ENCODE measurements at regions not wholly inside any gene's neighbourhood (a gene's known extent, or its start where the extent isn't known, plus 50 kb on each side); places are given as distances from the start of the nearest gene placed in this dataset.

DNA sequence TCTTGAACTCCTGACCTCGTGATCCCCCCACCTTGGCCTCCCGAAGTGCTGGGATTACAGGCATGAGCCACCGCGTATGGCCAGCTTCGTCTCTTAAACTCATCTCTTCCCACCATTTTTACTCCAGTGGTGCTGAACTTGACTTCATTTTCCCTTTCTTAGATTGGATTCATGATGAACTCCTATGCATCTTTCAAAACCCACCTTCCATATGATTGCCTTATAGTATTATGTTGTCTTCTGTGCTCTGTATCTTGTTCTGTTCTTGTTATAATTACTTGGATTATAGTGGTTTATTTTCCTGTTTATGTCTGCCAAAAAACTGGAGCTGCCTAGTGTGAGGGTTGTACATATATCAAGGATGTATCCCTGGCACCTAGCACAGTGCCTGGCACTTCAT is 110.8 kb upstream of the GADD45A start:
- Histone ChIP-seq H3K27me3 (ENCODE audit: control insufficient read depth, insufficient read depth, low read length) (no peaks in the 10 kb centered on the region), H3K4me3 (ENCODE audit: low read depth, low read length) (no peak overlapping the region), H3K36me3 (ENCODE audit: control insufficient read depth, insufficient read depth, low read length) (no peaks in the 10 kb centered on the region)
- no peak for DNase-seq (ENCODE audit: low read depth)
- TF ChIP-seq, protein P1, sequence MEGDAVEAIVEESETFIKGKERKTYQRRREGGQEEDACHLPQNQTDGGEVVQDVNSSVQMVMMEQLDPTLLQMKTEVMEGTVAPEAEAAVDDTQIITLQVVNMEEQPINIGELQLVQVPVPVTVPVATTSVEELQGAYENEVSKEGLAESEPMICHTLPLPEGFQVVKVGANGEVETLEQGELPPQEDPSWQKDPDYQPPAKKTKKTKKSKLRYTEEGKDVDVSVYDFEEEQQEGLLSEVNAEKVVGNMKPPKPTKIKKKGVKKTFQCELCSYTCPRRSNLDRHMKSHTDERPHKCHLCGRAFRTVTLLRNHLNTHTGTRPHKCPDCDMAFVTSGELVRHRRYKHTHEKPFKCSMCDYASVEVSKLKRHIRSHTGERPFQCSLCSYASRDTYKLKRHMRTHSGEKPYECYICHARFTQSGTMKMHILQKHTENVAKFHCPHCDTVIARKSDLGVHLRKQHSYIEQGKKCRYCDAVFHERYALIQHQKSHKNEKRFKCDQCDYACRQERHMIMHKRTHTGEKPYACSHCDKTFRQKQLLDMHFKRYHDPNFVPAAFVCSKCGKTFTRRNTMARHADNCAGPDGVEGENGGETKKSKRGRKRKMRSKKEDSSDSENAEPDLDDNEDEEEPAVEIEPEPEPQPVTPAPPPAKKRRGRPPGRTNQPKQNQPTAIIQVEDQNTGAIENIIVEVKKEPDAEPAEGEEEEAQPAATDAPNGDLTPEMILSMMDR (IDR thresholded peaks at IDR 0.05; ENCODE audit: insufficient read depth, low read length, severe bottlenecking): no peak
- FAIRE-seq: no peak

DNA sequence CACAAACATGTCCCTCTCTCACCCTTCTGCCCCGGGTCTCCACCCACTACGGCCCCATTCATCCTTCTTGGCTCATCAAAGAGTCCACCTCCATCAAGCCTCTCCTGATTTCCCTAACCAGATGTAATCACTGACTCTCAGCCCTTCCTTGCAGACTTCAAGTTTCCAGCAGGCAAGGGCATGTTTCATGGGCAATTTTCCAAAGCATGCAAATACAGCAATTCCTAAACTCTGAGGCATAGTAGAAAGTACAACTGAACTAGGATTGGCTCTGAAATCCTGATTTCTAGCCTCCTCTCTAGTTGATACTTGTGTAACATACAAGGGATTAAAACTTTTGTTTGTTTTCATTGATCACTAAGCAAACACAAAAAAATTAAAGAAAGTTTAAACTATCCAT is 109.1 kb upstream of the GADD45A start:
- TF ChIP-seq, protein P1 (IDR thresholded peaks at IDR 0.05; ENCODE audit: insufficient read depth, low read length, severe bottlenecking): no peak
- no peaks in the 10 kb centered on the region for H3K27me3 ChIP-seq (ENCODE audit: control insufficient read depth, insufficient read depth, low read length)
- H3K36me3 ChIP-seq (ENCODE audit: control insufficient read depth, insufficient read depth, low read length): no peaks in the 10 kb centered on the region
- DNase-seq (ENCODE audit: low read depth): peak; percentile 100
- peak; percentile 96 for FAIRE-seq
- no peak overlapping the region for H3K4me3 ChIP-seq (ENCODE audit: low read depth, low read length)

DNA sequence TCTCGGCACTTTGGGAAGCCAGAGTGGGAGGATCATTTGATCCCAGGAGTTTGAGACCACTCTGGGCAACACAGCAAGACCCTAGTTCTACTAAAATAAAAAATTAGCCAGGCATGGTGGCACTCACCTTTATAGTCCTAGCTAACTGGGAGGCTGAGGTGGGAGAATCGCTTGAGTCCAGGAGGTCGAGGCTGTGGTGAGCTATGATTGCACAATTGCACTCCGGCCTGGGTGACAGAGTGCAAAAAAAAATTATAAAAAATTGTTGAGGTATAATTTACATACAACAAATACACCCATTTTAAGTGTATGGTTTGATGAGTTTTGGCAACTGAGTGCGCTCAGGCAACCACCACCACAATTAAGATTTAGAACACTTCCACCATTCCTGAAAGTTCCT is 108.5 kb upstream of the GADD45A start:
- no peaks in the 10 kb centered on the region for H3K36me3 ChIP-seq (ENCODE audit: control insufficient read depth, insufficient read depth, low read length)
- TF ChIP-seq, protein P1 (IDR thresholded peaks at IDR 0.05; ENCODE audit: insufficient read depth, low read length, severe bottlenecking): no peak
- DNase-seq (ENCODE audit: low read depth): no peak
- FAIRE-seq: no peak
- no peak overlapping the region for H3K4me3 ChIP-seq (ENCODE audit: low read depth, low read length)
- H3K27me3 ChIP-seq (ENCODE audit: control insufficient read depth, insufficient read depth, low read length): no peaks in the 10 kb centered on the region

DNA sequence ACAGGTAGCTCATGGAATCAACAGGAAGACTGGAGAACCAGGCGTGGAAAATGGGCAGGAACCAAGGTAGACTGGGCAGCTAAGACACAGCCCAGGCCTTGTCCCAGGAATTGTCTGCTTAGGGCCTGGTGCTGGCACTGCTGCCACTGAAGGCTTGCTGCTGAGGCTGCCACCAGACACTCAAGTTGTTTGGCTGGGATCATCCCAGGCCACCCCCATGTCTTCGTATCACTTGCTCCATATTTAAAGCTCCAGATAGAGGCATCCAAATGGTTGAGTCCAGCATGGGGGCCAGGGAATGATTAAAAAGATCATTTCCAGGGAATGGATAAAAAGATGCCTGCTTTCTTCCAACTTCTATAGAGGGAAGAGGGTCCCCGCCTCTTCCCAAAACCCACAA is 107.4 kb upstream of the GADD45A start:
- Histone ChIP-seq H3K36me3 (ENCODE audit: control insufficient read depth, insufficient read depth, low read length) (no peaks in the 10 kb centered on the region), H3K27me3 (ENCODE audit: control insufficient read depth, insufficient read depth, low read length) (no peaks in the 10 kb centered on the region), H3K4me3 (ENCODE audit: low read depth, low read length) (no peak overlapping the region)
- DNase-seq (ENCODE audit: low read depth) (no peak), FAIRE-seq (no peak)
- TF ChIP-seq, protein P1 (IDR thresholded peaks at IDR 0.05; ENCODE audit: insufficient read depth, low read length, severe bottlenecking): no peak

DNA sequence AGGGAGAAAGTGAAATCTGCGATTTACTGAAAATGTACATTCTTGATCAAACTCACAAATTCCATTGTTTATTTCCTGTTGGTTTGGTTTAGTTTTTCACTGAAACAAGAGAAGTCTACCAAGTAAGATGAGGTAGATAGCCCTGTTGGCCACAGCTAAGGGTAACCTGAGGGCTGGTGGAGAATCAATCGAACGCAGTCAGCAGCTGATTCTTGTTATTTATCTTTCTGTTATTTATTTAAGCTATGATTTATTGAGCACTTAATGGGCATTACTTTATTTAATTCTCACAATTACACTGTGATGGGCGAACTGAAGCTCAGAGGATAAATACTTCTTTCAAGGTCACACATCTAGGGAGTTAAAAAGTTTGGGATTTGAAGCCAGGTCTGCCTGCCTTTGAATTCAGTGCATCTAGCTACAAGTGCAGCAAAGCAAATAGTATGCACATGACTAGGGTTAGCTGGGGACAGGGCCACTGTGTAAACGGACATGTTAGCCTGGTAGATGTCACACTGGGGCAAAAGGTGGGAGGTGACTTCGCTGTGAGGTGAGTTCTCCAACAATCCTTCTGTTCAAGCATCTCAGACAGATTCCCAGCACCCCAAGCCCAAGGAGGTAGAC is 106.5 kb upstream of the GADD45A start:
- DNase-seq (ENCODE audit: low read depth): no peak
- Histone ChIP-seq H3K4me3 (ENCODE audit: low read depth, low read length) (no peak overlapping the region), H3K36me3 (ENCODE audit: control insufficient read depth, insufficient read depth, low read length) (no peaks in the 10 kb centered on the region), H3K27me3 (ENCODE audit: control insufficient read depth, insufficient read depth, low read length) (no peaks in the 10 kb centered on the region)
- TF ChIP-seq, protein P1 (IDR thresholded peaks at IDR 0.05; ENCODE audit: insufficient read depth, low read length, severe bottlenecking): no peak
- FAIRE-seq: no peak
